Peyer's patch (tissue), 4 donors: ENCODE measurements at regions not wholly inside any gene's neighbourhood (a gene's known extent, or its start where the extent isn't known, plus 50 kb on each side); places are given as distances from the start of the nearest gene placed in this dataset.

Source experiments
- CTCF ChIP-seq, 6 experiments: fragments of 450-650 bp in 4 of 6; fragments of 200-600 bp in 2 of 6; sonication (generic) in 1 of 6; IDR thresholded peaks; one replicate each; pipeline ENCODE4 v1.5.1; 2017 to 2019; ENCODE audit warnings: antibody characterized with exemption in 6 of 6, mild to moderate bottlenecking in 3 of 6, moderate library complexity in 1 of 6
- POLR2A ChIP-seq, 2 donors: fragments of 450-650 bp; IDR thresholded peaks; one replicate each; pipeline ENCODE4 v1.5.1; 2017; ENCODE audit warnings: antibody characterized with exemption in 2 of 2, mild to moderate bottlenecking in 2 of 2, moderate library complexity in 2 of 2

DNA sequence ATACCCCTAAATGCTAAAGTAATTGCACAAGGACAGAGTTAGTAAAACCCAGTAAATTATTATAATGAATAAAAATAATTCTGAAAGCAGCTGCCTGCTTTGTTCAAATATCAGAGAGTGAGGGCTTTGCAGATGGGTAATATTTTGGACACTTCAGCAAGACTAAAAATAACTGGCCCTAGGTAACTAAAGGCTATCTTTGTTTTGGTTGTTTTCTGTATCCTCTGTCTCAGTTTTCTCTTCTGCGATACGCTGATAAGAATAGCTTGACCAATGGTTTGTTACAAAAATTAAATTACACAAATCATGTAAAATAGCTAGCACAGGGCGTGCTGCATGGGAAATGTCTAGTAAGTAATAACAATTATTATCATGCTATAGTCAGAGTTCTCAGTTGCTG is 204.7 kb downstream of the FGFR2 start:
- no peak for TF ChIP-seq CTCF (IDR thresholded peaks at IDR 0.05)
- TF ChIP-seq POLR2A (IDR thresholded peaks at IDR 0.05) = no peak
